NCI-H226 (cell line): ENCODE measurements at regions not wholly inside any gene's neighbourhood (a gene's known extent, or its start where the extent isn't known, plus 50 kb on each side); places are given as distances from the start of the nearest gene placed in this dataset.

Source experiments
- DNase-seq: peaks from one replicate; pipeline ENCODE4 v3.0.0-alpha.2; 2015

- peak; percentile 47 for DNase-seq
Observed at GRCh38 chr6:12555267-12555666, 161.3 kb upstream of the PHACTR1 start.

- no peak for DNase-seq
Observed at GRCh38 chr6:12555781-12556180, 160.8 kb upstream of the PHACTR1 start.

- no peak for DNase-seq
Observed at GRCh38 chr6:12557765-12558164, 158.8 kb upstream of the PHACTR1 start.

GRCh38 chr6:12560315-12560714 is 156.3 kb upstream of the PHACTR1 start:
- no peak for DNase-seq

- no peak for DNase-seq
Observed at GRCh38 chr6:12566618-12567123, 149.9 kb upstream of the PHACTR1 start.

GRCh38 chr6:12567682-12568081 is 148.9 kb upstream of the PHACTR1 start:
- DNase-seq: no peak

- DNase-seq: no peak
Observed at GRCh38 chr6:12569646-12570045, 146.9 kb upstream of the PHACTR1 start.

GRCh38 chr6:12570461-12571030 is 146.0 kb upstream of the PHACTR1 start:
- DNase-seq: peak; percentile 33

- peak; percentile 93 for DNase-seq
Observed at GRCh38 chr6:12572896-12573827, 143.4 kb upstream of the PHACTR1 start.

- no peak for DNase-seq
Observed at GRCh38 chr6:12575961-12576360, 140.6 kb upstream of the PHACTR1 start.

GRCh38 chr6:12576389-12576788 is 140.2 kb upstream of the PHACTR1 start:
- peak; percentile 76 for DNase-seq

- DNase-seq: no peak
Observed at GRCh38 chr6:12577124-12577850, 139.3 kb upstream of the PHACTR1 start.

- DNase-seq: no peak
Observed at GRCh38 chr6:12578097-12578496, 138.5 kb upstream of the PHACTR1 start.

GRCh38 chr6:12578751-12579150 is 137.8 kb upstream of the PHACTR1 start:
- peak; percentile 58 for DNase-seq

GRCh38 chr6:12580290-12580689 is 136.3 kb upstream of the PHACTR1 start:
- DNase-seq: no peak

GRCh38 chr6:12582421-12583110 is 134.0 kb upstream of the PHACTR1 start:
- DNase-seq: no peak

- DNase-seq: no peak
Observed at GRCh38 chr6:12584631-12585405, 131.7 kb upstream of the PHACTR1 start.

- DNase-seq: no peak
Observed at GRCh38 chr6:12585497-12585958, 131.0 kb upstream of the PHACTR1 start.

- no peak for DNase-seq
Observed at GRCh38 chr6:12586721-12587480, 129.7 kb upstream of the PHACTR1 start.

GRCh38 chr6:12590901-12591300 is 125.7 kb upstream of the PHACTR1 start:
- no peak for DNase-seq

GRCh38 chr6:12592634-12593033 is 123.9 kb upstream of the PHACTR1 start:
- DNase-seq: no peak
